ENCODE measurements at regions not wholly inside any gene's neighbourhood (a gene's known extent, or its start where the extent isn't known, plus 50 kb on each side); places are given as distances from the start of the nearest gene placed in this dataset.

DNA sequence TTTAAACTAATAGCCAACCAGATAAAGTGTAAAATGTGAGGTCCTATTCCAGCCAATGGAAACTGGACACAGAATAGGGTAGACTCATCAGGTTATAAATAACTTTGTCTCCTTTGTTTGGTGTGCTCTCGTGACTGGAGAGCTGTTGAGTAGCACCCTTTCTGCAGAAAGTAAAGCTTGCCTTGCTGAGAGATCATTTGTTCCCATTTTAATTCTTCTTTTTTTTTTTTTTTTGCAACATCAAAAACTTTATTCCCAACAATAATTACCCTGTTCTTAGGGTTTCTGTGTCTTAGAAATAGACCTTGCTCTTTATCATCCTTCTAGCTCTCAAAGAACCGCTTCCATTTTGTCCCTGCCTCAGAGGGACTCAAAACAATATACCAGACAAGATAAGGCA is 220.4 kb downstream of the FAM76B start:
- no peak overlapping the region for H3K4me3 ChIP-seq (ENCODE audit: low read depth, low read length)
- TF ChIP-seq, protein P1, sequence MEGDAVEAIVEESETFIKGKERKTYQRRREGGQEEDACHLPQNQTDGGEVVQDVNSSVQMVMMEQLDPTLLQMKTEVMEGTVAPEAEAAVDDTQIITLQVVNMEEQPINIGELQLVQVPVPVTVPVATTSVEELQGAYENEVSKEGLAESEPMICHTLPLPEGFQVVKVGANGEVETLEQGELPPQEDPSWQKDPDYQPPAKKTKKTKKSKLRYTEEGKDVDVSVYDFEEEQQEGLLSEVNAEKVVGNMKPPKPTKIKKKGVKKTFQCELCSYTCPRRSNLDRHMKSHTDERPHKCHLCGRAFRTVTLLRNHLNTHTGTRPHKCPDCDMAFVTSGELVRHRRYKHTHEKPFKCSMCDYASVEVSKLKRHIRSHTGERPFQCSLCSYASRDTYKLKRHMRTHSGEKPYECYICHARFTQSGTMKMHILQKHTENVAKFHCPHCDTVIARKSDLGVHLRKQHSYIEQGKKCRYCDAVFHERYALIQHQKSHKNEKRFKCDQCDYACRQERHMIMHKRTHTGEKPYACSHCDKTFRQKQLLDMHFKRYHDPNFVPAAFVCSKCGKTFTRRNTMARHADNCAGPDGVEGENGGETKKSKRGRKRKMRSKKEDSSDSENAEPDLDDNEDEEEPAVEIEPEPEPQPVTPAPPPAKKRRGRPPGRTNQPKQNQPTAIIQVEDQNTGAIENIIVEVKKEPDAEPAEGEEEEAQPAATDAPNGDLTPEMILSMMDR (conservative IDR thresholded peaks at IDR 0.05; ENCODE audit: low read depth, low read length) = no peak
- no peak for DNase-seq (ENCODE audit: low read depth)

DNA sequence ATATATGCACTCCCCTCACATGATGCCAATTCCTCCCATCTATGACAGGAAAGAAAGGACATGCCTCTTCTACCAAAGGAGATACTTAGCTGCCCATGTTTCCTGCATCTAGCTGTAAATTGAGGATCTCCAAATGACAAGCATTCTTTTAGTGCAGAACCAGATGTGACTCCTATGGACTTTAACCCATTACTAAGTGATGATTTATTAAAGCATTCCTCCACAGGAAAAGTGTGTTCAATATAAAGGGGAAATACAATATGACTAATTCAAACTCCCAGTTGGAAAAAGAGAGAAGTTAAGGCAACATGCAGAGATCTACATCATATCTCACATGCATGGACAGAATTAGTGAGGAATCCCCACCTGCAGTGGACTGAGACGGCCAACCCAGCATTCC is 221.3 kb downstream of the FAM76B start:
- no peak for DNase-seq (ENCODE audit: low read depth)
- H3K4me3 ChIP-seq (ENCODE audit: low read depth, low read length) = no peak overlapping the region
- TF ChIP-seq, protein P1 (conservative IDR thresholded peaks at IDR 0.05; ENCODE audit: low read depth, low read length) = no peak

DNA sequence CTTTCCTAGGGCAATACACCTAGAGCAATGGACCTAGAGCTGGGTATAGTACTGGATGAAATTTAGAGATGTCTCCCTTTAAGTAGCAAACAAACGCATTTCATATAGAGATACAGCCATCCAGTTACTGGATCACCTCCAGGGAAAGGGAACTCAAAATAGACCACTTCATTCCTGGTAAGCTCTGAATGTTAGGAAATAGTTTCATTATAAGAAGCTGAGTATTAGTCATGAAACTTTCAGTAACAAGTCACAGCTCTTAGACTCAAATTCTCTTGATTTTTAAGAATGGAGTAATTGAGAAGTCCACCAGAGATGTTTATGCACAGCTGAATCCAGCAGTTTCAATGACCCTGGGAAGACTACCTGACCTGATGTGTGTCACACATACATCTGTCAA is 221.9 kb downstream of the FAM76B start:
- no peak for DNase-seq (ENCODE audit: low read depth)
- TF ChIP-seq, protein P1 (conservative IDR thresholded peaks at IDR 0.05; ENCODE audit: low read depth, low read length) = no peak
- H3K4me3 ChIP-seq (ENCODE audit: low read depth, low read length) = no peak overlapping the region

DNA sequence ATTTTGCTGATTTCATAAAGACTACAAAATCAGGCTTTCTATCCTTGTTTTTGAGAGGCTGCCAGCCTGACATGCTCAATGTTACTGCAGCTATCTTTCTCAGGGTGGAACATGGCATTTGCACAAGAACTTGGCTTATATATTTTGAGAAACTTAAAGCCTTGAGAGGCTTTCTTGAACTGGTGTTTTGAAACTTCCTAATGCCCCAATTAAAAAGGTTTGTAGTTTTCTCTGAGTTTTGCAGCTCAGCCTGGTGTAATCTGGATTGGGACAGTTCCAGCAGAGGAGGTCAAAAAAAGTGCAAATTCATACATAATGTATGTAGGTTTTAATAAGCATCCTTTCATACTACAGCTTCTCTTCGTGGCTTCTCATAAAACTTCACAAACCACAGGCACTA is 223.4 kb downstream of the FAM76B start:
- no peak overlapping the region for H3K4me3 ChIP-seq (ENCODE audit: low read depth, low read length)
- TF ChIP-seq, protein P1 (conservative IDR thresholded peaks at IDR 0.05; ENCODE audit: low read depth, low read length) = no peak
- no peak for DNase-seq (ENCODE audit: low read depth)

DNA sequence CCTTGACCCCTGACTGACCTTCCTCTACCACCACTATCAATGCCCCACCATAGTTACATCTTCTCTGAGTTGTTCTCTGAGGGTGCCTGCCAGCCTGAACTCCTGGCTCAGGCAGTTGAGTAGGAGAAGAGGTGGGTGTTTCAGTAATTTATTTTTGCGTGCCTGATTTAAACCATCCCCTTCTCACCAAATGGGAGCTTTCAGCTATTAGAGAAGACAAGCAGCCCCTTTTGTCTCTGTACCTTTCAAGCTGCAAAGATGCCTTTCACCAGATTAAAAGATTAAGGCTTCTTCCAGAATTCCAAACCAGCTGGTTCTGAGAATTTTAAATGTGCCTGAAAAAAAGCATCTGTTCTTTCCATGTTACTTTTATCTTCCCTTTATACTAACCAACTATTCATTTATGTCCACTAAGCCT is 223.8 kb downstream of the FAM76B start:
- TF ChIP-seq, protein P1 (conservative IDR thresholded peaks at IDR 0.05; ENCODE audit: low read depth, low read length) = no peak
- no peak for DNase-seq (ENCODE audit: low read depth)
- H3K4me3 ChIP-seq (ENCODE audit: low read depth, low read length) = no peak overlapping the region

DNA sequence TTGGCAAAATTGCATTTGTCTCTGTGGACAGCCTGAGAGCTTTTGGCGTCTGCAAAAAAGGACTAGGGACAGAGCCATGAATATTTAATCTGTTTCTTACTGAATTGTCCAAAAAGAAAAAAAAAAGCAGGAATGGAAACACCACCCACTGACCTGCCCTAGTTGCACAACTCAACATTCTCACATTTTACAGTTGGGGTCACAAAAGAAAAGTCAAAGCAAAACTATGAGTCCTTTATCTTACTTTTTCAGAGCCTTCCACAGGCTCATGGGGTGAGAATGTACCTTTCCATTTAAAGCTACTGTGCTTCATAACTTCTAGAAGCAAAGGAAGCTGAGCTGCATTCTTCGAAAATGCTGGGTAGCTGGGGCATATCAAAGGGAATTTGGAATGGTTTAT is 225.7 kb downstream of the FAM76B start:
- no peak overlapping the region for H3K4me3 ChIP-seq (ENCODE audit: low read depth, low read length)
- no peak for DNase-seq (ENCODE audit: low read depth)
- TF ChIP-seq, protein P1 (conservative IDR thresholded peaks at IDR 0.05; ENCODE audit: low read depth, low read length) = no peak

DNA sequence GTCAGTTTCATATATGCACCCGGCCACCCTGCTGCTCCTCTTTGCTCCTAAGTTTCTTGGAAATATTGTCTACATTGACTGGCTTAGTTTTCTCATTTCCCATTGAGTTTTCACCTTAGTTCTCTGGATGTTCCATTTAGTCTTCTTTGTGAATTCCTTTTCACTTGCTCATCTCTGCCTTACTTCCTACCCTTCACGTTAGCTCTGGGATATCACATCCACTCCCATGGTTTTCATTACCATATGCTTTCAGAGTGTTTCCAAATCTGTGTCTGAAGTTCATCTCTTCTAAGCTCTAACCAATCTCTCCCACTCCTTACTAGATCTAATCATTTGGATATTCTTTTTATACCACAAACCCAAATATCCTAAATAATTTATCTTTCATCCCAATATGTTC is 226.4 kb downstream of the FAM76B start:
- DNase-seq (ENCODE audit: low read depth) = no peak

More for the DNA sequence above, 226.4 kb downstream of the FAM76B start:
- no peak overlapping the region for H3K4me3 ChIP-seq (ENCODE audit: low read depth, low read length)
- TF ChIP-seq, protein P1 (conservative IDR thresholded peaks at IDR 0.05; ENCODE audit: low read depth, low read length) = no peak

Data from epithelial cell of proximal tubule (primary cell).